ENCODE measurements at regions not wholly inside any gene's neighbourhood (a gene's known extent, or its start where the extent isn't known, plus 50 kb on each side); places are given as distances from the start of the nearest gene placed in this dataset.
A peak's percentile ranks its signal among the peaks of the same experiment; 100 is the strongest.
"Not testable (repeated sequence)": the region's sequence is repeated elsewhere in the genome, so short reads cannot be mapped to it uniquely, and the experiment has no call there.

GRCh38 chr6:6482256-6482655 lies 106.3 kb upstream of the LY86 start:
- DNase-seq (ENCODE audit: low spot score) = no peak

GRCh38 chr6:6483168-6483567 lies 105.4 kb upstream of the LY86 start:
- DNase-seq (ENCODE audit: low spot score) = no peak

DNA sequence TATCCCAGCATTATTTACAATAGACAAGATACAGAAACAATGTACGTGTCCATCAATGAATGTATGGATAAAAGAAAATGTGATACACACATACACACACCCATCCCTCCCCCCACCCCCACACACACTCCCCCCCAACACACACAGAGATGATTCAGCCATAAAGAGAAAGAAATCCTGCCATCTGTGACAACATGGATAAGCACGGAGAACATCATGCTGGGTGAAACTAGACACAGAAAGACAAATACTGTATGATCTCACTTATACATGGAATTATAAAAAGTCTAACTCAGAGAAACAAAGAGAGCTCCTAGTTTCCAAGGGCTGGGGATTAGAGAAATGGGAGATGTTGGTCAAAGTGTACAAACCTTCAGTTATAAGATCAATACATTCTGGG lies 104.8 kb upstream of the LY86 start:
- no peak for DNase-seq (ENCODE audit: low spot score)

DNA sequence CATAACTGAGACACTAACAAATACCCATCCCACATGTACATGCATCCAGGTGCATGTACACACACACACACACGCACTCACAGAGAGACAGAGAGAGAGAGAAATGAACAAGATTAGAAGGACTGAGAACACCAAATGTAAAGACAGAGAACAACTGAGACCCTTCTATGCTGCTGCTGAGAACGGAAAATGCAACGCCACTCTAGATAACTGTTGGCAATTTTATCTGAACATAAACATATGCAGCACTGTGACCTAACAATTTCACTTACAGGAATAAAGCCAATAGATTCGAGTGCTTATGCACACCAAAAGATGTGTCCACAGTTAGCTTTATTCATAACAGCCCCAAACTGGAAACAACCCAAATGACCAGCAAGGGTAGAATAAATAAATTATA lies 103.8 kb upstream of the LY86 start:
- DNase-seq (ENCODE audit: low spot score) = no peak

- no peak for DNase-seq (ENCODE audit: low spot score)
Measured at GRCh38 chr6:6486595-6486994, 101.9 kb upstream of the LY86 start.

- no peak for DNase-seq (ENCODE audit: low spot score)
Measured at GRCh38 chr6:6491761-6492160, 96.8 kb upstream of the LY86 start.

DNA sequence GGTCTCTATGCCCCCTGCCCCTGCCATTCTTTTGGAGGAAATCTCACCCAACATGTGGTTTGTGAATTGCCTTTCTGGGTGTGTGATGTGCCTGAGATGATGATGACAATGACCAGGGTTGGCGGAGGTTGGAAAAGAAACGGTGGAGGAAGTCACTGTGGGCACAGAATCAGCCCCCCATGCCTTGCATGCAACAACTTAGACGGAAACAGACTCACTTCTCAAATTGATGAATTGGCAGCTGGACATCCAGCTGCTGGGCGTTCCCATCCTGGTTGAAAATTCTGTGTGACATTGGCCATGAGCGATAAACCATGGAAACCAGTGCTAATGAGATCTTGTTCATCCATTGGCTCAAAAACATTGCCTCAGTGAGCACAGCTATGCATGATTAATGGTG lies 95.8 kb upstream of the LY86 start:
- DNase-seq (ENCODE audit: low spot score) = no peak

DNA sequence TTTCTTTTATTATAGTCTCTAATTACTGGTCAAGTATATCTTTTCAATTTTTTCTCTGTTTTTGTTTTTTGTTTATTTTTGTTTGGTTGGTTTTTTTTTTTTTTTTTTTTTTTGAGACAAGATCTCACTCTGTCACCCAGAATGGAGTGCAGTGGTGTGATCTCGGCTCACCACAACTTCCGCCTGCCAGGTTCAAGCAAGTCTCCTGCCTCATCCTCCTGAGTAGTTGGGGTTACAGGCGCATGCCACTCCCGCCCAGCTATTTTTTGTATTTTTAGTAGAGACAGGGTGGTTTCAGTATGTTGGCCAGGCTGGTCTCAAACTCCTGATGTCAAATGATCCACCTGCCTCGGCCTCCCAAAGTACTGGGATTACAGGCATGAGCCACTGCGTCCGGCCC lies 94.4 kb upstream of the LY86 start:
- not testable (repeated sequence) for DNase-seq (ENCODE audit: low spot score)

DNA sequence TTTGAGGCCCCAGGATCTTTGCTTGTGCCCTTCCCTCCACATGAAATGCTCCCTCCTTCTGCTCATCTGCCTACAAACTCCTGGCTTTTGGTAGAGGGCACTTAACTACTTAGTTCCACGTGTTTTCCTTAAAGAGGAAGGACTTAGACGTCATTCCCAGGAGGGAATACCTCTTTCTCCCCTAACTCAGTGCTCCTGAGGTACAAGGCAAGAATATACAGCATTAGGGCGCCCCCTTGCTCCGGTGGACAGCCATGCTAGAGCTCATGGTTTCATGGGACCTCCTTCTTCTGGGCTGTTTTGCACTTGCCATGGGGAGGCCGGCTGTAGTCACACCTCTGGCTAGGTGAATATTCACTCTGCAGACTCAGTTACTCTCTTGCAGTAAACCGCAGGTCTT lies 93.8 kb upstream of the LY86 start:
- DNase-seq (ENCODE audit: low spot score) = peak; percentile 49

DNA sequence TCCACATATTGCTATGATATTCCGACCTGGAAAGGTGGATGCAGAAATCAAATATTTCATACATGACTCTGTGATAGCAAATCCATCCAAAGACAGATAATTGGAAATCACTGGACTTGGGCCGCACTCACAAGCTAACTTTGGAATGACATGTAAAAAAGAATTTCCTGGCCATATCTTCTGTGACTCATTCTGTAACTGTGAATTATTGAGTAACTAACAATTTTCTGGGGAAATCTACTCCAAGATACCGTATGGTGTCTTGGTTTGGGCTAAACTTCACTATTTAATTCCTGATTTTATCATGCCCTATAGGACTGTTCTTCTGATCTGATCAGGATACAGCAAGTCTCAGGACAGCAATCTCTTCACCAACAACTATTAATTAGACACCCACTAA lies 92.7 kb upstream of the LY86 start:
- no peak for DNase-seq (ENCODE audit: low spot score)

DNA sequence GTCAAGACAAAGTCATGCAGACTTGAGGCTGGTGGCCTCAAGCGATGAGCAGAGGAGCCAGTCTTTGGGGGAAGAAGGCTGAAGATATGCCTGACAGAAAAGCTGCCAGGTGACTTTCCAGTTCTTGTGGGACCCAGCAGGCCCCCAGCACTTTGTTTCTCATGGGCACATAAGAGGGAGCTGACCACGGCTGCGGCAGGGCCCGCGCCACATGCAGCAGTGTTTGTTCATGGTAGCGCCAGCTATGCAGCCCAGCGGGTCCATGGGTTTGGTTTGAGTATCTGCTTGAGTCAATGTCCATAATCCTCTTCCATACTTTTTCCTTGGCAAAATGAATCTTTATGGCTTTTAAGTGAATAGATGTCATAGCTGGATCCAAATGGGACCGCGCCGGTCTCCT lies 91.0 kb upstream of the LY86 start:
- no peak for DNase-seq (ENCODE audit: low spot score)

DNA sequence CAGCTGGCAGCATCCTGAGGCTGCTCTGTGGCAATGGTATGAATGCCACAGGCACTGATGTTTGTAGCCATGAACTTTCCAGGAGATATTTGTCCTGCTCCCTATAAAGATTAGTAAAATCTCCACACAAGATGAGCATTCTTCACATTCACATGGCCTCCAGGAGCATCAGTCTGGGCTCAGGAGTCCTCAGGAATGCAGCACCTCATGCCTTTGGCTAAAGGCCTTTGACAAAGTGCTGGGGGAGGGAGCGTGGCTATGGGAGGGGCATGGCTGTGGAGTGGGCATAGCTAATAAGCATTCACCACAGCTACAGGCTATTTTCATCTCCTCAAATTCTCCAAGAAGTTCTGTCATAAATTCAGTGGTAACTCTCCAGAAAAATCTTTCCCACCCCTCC lies 90.5 kb upstream of the LY86 start:
- no peak for DNase-seq (ENCODE audit: low spot score)

DNA sequence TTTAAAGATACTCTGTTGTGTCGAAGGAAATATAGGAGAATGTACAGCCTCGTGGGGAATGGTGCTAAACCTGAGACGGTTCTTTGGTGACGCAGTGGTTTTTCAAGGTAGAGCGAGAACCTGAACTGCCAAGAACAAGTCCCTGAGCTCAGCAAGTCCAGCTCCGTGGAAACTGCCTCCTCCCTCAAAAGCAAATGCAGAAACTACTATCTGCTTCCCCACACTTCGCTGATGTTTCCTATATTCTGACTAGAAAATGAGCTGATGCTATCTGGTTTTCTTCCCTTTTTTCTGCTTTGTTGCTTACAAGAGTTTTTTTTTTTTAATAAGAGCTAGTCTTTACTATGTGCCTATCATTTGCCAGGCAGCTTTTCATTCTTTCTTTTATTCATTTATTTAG lies 85.3 kb upstream of the LY86 start:
- DNase-seq (ENCODE audit: low spot score) = no peak

DNA sequence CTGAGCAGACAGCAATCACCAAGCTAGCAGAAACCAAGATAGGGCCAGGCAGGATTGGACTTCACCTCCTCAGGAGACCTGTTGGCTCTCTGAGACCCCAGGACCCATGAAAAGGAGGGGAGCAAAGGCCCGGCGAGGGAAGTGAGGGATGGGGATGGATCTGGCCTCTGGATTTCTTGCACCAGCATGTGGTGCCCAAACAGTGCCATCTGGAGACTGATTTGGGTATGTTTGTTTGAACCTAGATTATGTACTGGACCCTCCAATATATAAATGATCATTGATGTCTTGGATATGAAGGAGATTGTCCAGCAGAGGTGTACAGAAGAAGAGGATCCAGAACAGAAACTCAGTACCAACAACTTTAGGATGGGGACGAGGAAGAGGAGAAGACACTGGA lies 83.4 kb upstream of the LY86 start:
- DNase-seq (ENCODE audit: low spot score) = no peak

DNA sequence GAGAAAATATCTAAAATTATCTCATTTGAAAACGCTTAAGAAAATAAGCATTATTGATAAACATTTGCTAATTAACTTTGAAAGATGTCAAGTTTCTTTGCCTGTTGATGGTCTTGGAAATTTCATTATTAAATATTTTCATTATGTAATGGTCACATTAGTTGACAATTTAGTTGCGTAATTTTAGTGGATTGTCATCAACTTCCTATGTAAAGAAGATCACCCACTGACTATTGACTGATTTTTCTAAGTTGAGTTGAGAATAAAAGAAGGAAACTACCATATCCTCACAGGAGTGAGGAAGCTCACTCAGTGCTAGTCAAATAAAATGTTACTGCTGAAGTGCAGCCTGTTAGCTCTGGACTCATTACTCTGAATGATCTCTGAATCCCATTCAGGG lies 79.9 kb upstream of the LY86 start:
- no peak for DNase-seq (ENCODE audit: low spot score)

DNA sequence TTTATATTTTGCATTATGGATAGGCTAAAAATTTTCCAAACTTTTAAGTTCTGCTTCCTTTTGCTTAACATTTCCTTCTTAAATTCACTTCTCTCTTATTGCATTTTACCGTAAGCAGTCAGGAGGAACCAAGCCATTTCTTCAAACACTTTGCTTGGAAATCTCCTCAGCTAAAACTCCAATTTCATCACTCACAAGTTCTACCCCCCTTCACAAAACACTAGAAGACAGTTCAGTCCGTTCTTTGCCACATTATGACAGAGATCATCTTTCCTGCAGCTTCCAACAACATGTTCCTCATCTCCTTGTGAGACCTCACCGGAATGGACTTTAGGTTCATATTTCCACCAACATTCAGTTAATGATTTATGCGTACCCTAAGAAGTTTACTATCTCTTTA lies 79.2 kb upstream of the LY86 start:
- no peak for DNase-seq (ENCODE audit: low spot score)

DNA sequence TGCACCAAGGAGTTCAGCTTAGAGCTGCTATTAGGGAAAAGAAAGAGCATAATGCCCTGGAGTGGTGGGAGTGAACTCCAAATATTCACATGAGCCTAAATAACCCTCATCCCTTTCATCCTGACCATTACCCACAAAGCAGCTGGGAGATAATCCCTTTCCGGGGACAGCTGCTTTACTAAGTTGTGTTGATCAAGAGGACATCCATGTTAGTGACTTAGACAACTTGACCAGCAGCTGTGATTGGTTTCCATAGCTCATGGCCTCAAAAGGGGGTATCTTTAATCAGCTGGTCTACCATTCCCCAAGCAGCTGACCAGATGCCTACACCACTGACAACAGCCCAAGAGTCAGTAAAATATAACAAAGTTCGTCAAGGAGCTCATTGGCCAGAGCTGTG lies 75.8 kb upstream of the LY86 start:
- no peak for DNase-seq (ENCODE audit: low spot score)

DNA sequence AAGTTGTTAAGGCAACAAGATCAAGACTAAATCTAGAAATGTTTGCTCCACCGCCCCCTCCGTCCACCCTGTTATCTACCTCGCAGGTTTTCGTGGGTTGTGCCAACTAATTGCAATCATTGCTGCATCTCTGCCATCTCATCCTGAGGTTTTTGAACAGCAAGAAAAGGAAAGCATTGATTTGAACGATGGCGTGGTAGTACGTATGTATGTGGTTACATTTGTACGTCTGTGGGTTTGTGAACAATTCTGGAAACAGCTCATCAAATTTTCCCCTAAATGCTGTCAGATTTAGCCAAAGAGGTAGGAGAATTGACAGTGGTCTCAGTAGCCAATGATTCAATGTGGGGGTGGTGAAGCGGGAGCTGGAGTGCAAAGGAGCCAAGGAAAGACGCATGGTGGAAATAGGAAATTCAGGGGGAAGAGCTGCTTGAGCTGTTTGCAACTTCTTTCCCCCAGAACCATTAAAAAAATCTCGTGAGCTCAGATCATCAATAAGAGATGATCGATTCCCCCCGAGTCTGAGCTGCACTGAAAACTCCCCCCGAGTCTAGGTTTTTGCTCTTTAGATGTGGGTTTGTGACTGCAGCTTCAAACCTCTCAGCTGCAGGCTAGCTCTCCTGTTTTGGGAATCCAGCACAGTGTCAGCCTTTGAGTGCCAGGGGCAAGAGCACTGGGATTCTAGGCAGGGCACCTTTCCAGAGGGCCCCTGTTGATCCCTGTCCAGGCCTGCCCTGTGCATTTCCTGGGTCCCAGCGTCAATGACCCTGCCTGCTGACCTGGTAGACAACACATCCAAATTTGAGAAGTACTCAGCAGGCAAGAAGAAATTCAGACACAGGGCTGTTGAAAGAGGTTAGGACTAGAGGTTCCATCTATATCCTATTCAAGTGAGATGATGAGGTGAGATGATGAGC lies 72.6 kb upstream of the LY86 start:
- DNase-seq (ENCODE audit: low spot score) = no peak

GRCh38 chr6:6516666-6517458 lies 71.7 kb upstream of the LY86 start:
- no peak for DNase-seq (ENCODE audit: low spot score)

GRCh38 chr6:6518631-6519427 lies 69.7 kb upstream of the LY86 start:
- DNase-seq (ENCODE audit: low spot score) = no peak

DNA sequence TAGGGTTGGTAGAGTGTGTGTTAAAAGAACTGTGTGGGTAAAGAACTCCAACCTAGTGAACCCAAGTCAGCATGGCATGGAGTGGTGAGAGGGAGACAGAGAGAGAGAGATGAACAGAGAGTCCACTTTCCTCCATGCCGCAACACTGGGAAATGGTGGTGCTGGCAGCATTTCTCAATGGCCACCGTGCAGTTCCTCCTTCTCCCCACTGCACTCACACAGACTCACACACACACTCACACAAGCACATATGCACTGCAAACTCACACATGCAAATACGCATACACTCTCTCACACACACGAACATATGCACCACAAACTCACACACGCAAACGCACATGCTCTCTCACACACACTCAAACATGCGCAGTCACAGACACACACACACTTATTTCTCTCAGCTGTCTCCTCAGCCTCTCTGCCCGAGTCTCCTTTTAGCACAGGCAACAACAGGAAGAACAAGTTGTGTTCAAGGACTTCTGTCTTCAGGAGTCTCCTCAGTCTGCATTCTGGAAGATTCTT lies 66.5 kb upstream of the LY86 start:
- DNase-seq (ENCODE audit: low spot score) = no peak

DNA sequence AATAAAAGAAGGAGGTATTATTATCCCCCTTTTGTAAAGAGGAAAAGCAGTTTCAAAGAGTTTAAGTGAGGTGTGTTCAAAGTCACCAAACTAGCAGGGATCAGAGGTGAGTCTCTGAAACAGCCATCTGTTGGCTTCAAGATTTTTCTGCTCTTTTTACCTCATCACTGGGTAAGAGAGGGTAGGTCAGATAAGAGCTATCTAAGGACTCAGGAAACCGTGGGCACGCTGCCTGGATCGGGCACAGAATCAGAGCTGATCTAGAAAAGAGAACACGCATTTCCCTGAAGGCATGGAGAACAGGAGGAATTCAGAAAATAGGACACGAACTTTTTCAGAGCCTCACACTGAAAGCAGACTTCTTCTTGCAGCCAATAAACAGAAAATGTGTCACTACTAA lies 65.8 kb upstream of the LY86 start:
- no peak for DNase-seq (ENCODE audit: low spot score)
